ENCODE measurements at regions not wholly inside any gene's neighbourhood (a gene's known extent, or its start where the extent isn't known, plus 50 kb on each side); places are given as distances from the start of the nearest gene placed in this dataset.

- no peak for DNase-seq (ENCODE audit: low read depth)
Measured at GRCh38 chr12:124726596-124727263, 136.9 kb downstream of the SCARB1 start.

GRCh38 chr12:124725597-124726237 lies 137.9 kb downstream of the SCARB1 start:
- DNase-seq (ENCODE audit: low read depth), result no peak

GRCh38 chr12:124725099-124725498 lies 138.6 kb downstream of the SCARB1 start:
- no peak for DNase-seq (ENCODE audit: low read depth)

- no peak for DNase-seq (ENCODE audit: low read depth)
Measured at GRCh38 chr12:124722878-124723277, 140.8 kb downstream of the SCARB1 start.

- no peak for DNase-seq (ENCODE audit: low read depth)
Measured at GRCh38 chr12:124721501-124722162, 142.0 kb downstream of the SCARB1 start.

- no peak for DNase-seq (ENCODE audit: low read depth)
Measured at GRCh38 chr12:124720681-124721500, 142.8 kb downstream of the SCARB1 start.

GRCh38 chr12:124720004-124720680 lies 143.5 kb downstream of the SCARB1 start:
- DNase-seq (ENCODE audit: low read depth), result no peak

GRCh38 chr12:124719231-124719630 lies 144.4 kb downstream of the SCARB1 start:
- DNase-seq (ENCODE audit: low read depth), result no peak

- DNase-seq (ENCODE audit: low read depth), result no peak
Measured at GRCh38 chr12:124718458-124718857, 145.2 kb downstream of the SCARB1 start.

GRCh38 chr12:124718036-124718435 lies 145.6 kb downstream of the SCARB1 start:
- no peak for DNase-seq (ENCODE audit: low read depth)

GRCh38 chr12:124717318-124717717 lies 146.3 kb downstream of the SCARB1 start:
- DNase-seq (ENCODE audit: low read depth), result no peak

- DNase-seq (ENCODE audit: low read depth), result no peak
Measured at GRCh38 chr12:124716208-124717130, 147.2 kb downstream of the SCARB1 start.

GRCh38 chr12:124715121-124715990 lies 147.9 kb upstream of the NCOR2 start:
- DNase-seq (ENCODE audit: low read depth), result no peak

- peak; percentile 21 for DNase-seq (ENCODE audit: low read depth)
Measured at GRCh38 chr12:124713436-124714082, 146.1 kb upstream of the NCOR2 start.

GRCh38 chr12:124713041-124713435 lies 145.6 kb upstream of the NCOR2 start:
- DNase-seq (ENCODE audit: low read depth), result no peak

- no peak for DNase-seq (ENCODE audit: low read depth)
Measured at GRCh38 chr12:124711344-124711743, 143.9 kb upstream of the NCOR2 start.

GRCh38 chr12:124709722-124710687 lies 142.6 kb upstream of the NCOR2 start:
- no peak for DNase-seq (ENCODE audit: low read depth)

GRCh38 chr12:124707316-124707715 lies 139.9 kb upstream of the NCOR2 start:
- DNase-seq (ENCODE audit: low read depth), result no peak
